ENCODE measurements at regions not wholly inside any gene's neighbourhood (a gene's known extent, or its start where the extent isn't known, plus 50 kb on each side); places are given as distances from the start of the nearest gene placed in this dataset.

GRCh38 chr3:80564391-80564790 lies 796.6 kb upstream of the ROBO1 start:
- DNase-seq, result no peak

- DNase-seq, result no peak
Observed at GRCh38 chr3:80559701-80560100, 791.9 kb upstream of the ROBO1 start.

GRCh38 chr3:80556763-80557162 lies 789.0 kb upstream of the ROBO1 start:
- DNase-seq, result no peak

- no peak for DNase-seq
Observed at GRCh38 chr3:80554304-80554703, 786.5 kb upstream of the ROBO1 start.

GRCh38 chr3:80553211-80553610 lies 785.4 kb upstream of the ROBO1 start:
- no peak for DNase-seq

- no peak for DNase-seq
Observed at GRCh38 chr3:80550174-80550573, 782.4 kb upstream of the ROBO1 start.

- no peak for DNase-seq
Observed at GRCh38 chr3:80549173-80549572, 781.4 kb upstream of the ROBO1 start.

- no peak for DNase-seq
Observed at GRCh38 chr3:80543154-80543553, 775.4 kb upstream of the ROBO1 start.

GRCh38 chr3:80542456-80542855 lies 774.7 kb upstream of the ROBO1 start:
- DNase-seq, result no peak

- no peak for DNase-seq
Observed at GRCh38 chr3:80537680-80538079, 769.9 kb upstream of the ROBO1 start.

GRCh38 chr3:80535286-80535685 lies 767.5 kb upstream of the ROBO1 start:
- no peak for DNase-seq

GRCh38 chr3:80533553-80533952 lies 765.8 kb upstream of the ROBO1 start:
- no peak for DNase-seq

GRCh38 chr3:80526153-80526552 lies 758.4 kb upstream of the ROBO1 start:
- no peak for DNase-seq

- DNase-seq, result no peak
Observed at GRCh38 chr3:80521081-80521480, 753.3 kb upstream of the ROBO1 start.

- no peak for DNase-seq
Observed at GRCh38 chr3:80519436-80519835, 751.6 kb upstream of the ROBO1 start.

- no peak for DNase-seq
Observed at GRCh38 chr3:80496452-80496851, 728.7 kb upstream of the ROBO1 start.

- DNase-seq, result no peak
Observed at GRCh38 chr3:80492162-80492561, 724.4 kb upstream of the ROBO1 start.

- no peak for DNase-seq
Observed at GRCh38 chr3:80472961-80473360, 705.2 kb upstream of the ROBO1 start.

- DNase-seq, result no peak
Observed at GRCh38 chr3:80472459-80472858, 704.7 kb upstream of the ROBO1 start.

GRCh38 chr3:80470433-80470832 lies 702.6 kb upstream of the ROBO1 start:
- no peak for DNase-seq

GRCh38 chr3:80465746-80466145 lies 697.9 kb upstream of the ROBO1 start:
- DNase-seq, result no peak

GRCh38 chr3:80451393-80451792 lies 683.6 kb upstream of the ROBO1 start:
- DNase-seq, result no peak

GRCh38 chr3:80445641-80446040 lies 677.8 kb upstream of the ROBO1 start:
- DNase-seq, result no peak

GRCh38 chr3:80445053-80445452 lies 677.3 kb upstream of the ROBO1 start:
- no peak for DNase-seq

- no peak for DNase-seq
Observed at GRCh38 chr3:80439490-80439889, 671.7 kb upstream of the ROBO1 start.

- no peak for DNase-seq
Observed at GRCh38 chr3:80434366-80434765, 666.6 kb upstream of the ROBO1 start.

Data from cerebellar nuclear complex (tissue), 1 donor.